ENCODE measurements at regions not wholly inside any gene's neighbourhood (a gene's known extent, or its start where the extent isn't known, plus 50 kb on each side); places are given as distances from the start of the nearest gene placed in this dataset.

DNA sequence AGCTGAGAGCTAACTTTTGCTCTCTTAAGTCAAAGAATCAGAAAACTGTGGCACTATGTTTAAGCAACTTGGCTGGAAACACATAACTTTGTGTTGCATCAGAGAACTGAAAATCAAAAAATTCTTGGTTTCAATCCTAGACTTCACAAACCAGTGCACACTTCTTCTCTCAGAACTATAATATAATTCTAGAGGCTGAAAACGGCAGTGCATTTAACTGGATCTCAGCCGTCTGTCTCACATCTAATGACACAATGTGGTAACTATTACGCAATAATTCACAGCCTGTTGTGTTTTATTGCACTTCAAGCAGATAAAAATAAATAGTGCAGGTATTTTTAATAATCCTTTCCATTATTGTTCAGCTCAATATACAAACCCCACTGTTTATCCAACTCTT lies 260.6 kb upstream of the DIAPH2 start:
- TF ChIP-seq POLR2AphosphoS5 (IDR thresholded peaks at IDR 0.05; ENCODE audit: low read length) (no peak), EP300 (IDR thresholded peaks at IDR 0.05; ENCODE audit: borderline replicate concordance in 1 of 2, control insufficient read depth in 1 of 2, low read depth in 2 of 2, low read length in 2 of 2) (no peak), POLR2A (IDR thresholded peaks at IDR 0.05; ENCODE audit: low read depth, low read length) (no peak), ZSCAN29 (IDR thresholded peaks at IDR 0.05) (no peak), CHD2 (IDR thresholded peaks at IDR 0.05; ENCODE audit: borderline replicate concordance, low read depth, low read length) (no peak), ESRRA (IDR thresholded peaks at IDR 0.05; ENCODE audit: low read length) (no peak)
- TF ChIP-seq, protein P1, sequence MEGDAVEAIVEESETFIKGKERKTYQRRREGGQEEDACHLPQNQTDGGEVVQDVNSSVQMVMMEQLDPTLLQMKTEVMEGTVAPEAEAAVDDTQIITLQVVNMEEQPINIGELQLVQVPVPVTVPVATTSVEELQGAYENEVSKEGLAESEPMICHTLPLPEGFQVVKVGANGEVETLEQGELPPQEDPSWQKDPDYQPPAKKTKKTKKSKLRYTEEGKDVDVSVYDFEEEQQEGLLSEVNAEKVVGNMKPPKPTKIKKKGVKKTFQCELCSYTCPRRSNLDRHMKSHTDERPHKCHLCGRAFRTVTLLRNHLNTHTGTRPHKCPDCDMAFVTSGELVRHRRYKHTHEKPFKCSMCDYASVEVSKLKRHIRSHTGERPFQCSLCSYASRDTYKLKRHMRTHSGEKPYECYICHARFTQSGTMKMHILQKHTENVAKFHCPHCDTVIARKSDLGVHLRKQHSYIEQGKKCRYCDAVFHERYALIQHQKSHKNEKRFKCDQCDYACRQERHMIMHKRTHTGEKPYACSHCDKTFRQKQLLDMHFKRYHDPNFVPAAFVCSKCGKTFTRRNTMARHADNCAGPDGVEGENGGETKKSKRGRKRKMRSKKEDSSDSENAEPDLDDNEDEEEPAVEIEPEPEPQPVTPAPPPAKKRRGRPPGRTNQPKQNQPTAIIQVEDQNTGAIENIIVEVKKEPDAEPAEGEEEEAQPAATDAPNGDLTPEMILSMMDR (IDR thresholded peaks at IDR 0.05 in 2 of 3, conservative IDR thresholded peaks at IDR 0.05 in 1 of 3; ENCODE audit: control insufficient read depth in 2 of 3, extremely low read depth in 1 of 3, insufficient read depth in 1 of 3, low read depth in 3 of 3, low read length in 3 of 3): no peak
- TF ChIP-seq, protein P2, sequence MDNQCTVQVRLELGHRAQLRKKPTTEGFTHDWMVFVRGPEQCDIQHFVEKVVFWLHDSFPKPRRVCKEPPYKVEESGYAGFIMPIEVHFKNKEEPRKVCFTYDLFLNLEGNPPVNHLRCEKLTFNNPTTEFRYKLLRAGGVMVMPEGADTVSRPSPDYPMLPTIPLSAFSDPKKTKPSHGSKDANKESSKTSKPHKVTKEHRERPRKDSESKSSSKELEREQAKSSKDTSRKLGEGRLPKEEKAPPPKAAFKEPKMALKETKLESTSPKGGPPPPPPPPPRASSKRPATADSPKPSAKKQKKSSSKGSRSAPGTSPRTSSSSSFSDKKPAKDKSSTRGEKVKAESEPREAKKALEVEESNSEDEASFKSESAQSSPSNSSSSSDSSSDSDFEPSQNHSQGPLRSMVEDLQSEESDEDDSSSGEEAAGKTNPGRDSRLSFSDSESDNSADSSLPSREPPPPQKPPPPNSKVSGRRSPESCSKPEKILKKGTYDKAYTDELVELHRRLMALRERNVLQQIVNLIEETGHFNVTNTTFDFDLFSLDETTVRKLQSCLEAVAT (IDR thresholded peaks at IDR 0.05): no peak

Measured in GM12878 (cell line).